Esophagus mucosa (tissue), 1 donor: ENCODE measurements at regions not wholly inside any gene's neighbourhood (a gene's known extent, or its start where the extent isn't known, plus 50 kb on each side); places are given as distances from the start of the nearest gene placed in this dataset.

Experiments used
- ATAC-seq: fragments of 200-7000 bp; cut with Tn5 transposase; one replicate; pipeline ENCODE4 v1.9.1; 2020
- donor health status: DM: yes; HTN: yes; CAD: no.

GRCh38 chr7:46480619-46481018 lies 559.5 kb upstream of the IGFBP3 start:
- ATAC-seq: no peak

GRCh38 chr7:46479680-46480079 lies 558.6 kb upstream of the IGFBP3 start:
- ATAC-seq: no peak

- ATAC-seq: no peak
Measured at GRCh38 chr7:46478046-46478445, 557.0 kb upstream of the IGFBP3 start.

GRCh38 chr7:46468753-46469356 lies 547.8 kb upstream of the IGFBP3 start:
- ATAC-seq: no peak

GRCh38 chr7:46463170-46463569 lies 542.1 kb upstream of the IGFBP3 start:
- no peak for ATAC-seq

- no peak for ATAC-seq
Measured at GRCh38 chr7:46461334-46461777, 540.3 kb upstream of the IGFBP3 start.

GRCh38 chr7:46459942-46460341 lies 538.9 kb upstream of the IGFBP3 start:
- no peak for ATAC-seq

- ATAC-seq: no peak
Measured at GRCh38 chr7:46454816-46455215, 533.7 kb upstream of the IGFBP3 start.

GRCh38 chr7:46452561-46453135 lies 531.6 kb upstream of the IGFBP3 start:
- ATAC-seq: no peak

- ATAC-seq: no peak
Measured at GRCh38 chr7:46451846-46452245, 530.8 kb upstream of the IGFBP3 start.

- no peak for ATAC-seq
Measured at GRCh38 chr7:46450886-46451285, 529.8 kb upstream of the IGFBP3 start.

GRCh38 chr7:46450425-46450824 lies 529.4 kb upstream of the IGFBP3 start:
- no peak for ATAC-seq

- ATAC-seq: peak; percentile 36
Measured at GRCh38 chr7:46449743-46450142, 528.7 kb upstream of the IGFBP3 start.

- ATAC-seq: peak; percentile 38
Measured at GRCh38 chr7:46448478-46448877, 527.4 kb upstream of the IGFBP3 start.

- ATAC-seq: no peak
Measured at GRCh38 chr7:46446151-46446550, 525.1 kb upstream of the IGFBP3 start.

GRCh38 chr7:46444256-46444655 lies 523.2 kb upstream of the IGFBP3 start:
- ATAC-seq: peak; percentile 49

GRCh38 chr7:46440186-46440585 lies 519.1 kb upstream of the IGFBP3 start:
- no peak for ATAC-seq

- ATAC-seq: no peak
Measured at GRCh38 chr7:46432708-46433107, 511.6 kb upstream of the IGFBP3 start.

- no peak for ATAC-seq
Measured at GRCh38 chr7:46428295-46428694, 507.2 kb upstream of the IGFBP3 start.

- ATAC-seq: no peak
Measured at GRCh38 chr7:46424934-46425333, 503.9 kb upstream of the IGFBP3 start.

GRCh38 chr7:46421441-46422230 lies 500.6 kb upstream of the IGFBP3 start:
- no peak for ATAC-seq

- no peak for ATAC-seq
Measured at GRCh38 chr7:46414946-46415345, 493.9 kb upstream of the IGFBP3 start.

- no peak for ATAC-seq
Measured at GRCh38 chr7:46411236-46411635, 490.2 kb upstream of the IGFBP3 start.

GRCh38 chr7:46407125-46407524 lies 486.1 kb upstream of the IGFBP3 start:
- ATAC-seq: no peak
